ENCODE measurements at regions not wholly inside any gene's neighbourhood (a gene's known extent, or its start where the extent isn't known, plus 50 kb on each side); places are given as distances from the start of the nearest gene placed in this dataset.

DNA sequence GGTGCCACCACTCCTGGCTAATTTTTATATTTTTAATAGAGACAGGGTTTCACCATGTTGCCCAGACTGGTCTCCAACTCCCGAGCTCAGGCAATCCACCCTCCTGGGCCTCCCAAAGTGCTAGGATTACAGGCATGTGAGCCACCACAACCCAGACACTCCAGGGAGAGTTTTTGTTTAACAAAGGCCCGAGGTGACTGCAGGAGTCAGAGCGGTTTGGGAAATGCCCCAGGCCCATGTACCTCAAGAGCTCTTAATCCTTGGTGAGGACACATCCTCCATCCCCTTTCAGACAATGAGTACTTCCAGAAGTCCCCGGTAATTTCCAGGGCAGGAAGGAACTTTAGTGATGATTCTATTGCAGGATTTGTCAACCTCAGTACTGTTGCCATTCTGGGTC, 176.0 kb downstream of the ESRRB start:
- DNase-seq, result no peak

DNA sequence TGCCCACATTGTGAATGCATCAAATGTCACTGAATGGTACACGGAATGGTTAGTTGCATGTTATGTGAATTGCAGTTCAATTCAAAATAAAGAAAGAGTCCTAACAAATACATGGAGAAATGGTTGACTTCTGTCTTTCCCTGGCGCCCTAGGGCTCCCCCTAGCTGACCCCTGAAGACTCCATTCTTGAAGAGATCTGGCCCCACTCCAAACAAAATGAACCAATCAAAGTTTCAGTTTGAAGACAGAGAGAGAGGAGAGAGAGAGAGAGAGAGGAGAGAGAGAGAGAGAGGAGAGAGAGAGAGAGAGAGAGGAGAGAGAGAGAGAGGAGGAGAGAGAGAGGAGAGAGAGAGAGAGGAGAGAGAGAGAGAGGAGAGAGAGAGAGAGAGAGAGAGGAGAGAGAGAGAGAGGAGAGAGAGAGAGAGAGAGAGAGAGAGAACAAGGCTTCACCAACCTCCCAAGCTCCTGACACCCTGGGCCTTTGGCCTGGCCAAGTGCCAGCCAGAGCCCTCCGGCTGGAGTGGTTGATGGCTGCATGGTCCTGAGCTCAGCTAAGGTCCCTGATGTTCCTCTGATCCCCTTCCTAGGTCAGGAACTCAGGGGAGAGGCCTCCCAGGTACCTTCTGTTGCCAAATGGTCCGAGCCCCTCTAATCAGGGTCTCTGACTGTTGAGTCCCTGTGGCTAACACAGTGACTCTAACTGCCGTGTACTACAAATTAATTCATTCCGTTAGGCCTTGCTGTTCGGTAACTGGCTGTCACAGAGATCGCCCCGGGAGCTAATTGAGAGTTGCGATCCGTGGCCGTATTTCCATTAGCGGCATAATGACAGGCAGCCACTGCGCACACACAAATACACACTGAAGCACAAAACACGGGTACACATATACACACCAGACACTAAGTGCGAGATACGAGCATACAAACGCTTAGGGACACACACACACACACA, 188.8 kb downstream of the ESRRB start:
- no peak for DNase-seq

DNA sequence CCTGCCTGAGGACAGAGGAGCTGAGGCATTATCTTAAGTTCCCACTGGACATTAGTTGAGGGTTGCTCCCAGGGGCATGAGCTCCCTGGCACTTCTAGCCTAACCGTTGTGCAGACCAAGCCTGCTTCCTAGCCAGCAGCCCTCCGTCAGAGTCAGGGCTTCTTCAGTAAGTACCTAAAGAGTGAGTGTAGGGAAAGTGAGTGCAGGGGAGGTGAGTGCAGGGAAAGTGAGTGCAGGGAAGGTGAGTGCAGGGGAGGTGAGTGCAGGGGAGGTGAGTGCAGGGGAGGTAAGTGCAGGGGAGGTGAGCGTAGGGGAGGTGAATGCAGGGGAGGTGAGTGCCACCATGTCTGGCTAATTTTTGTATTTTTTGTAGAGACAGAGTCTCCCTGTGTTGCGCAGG, 190.5 kb downstream of the ESRRB start:
- DNase-seq, result no peak

DNA sequence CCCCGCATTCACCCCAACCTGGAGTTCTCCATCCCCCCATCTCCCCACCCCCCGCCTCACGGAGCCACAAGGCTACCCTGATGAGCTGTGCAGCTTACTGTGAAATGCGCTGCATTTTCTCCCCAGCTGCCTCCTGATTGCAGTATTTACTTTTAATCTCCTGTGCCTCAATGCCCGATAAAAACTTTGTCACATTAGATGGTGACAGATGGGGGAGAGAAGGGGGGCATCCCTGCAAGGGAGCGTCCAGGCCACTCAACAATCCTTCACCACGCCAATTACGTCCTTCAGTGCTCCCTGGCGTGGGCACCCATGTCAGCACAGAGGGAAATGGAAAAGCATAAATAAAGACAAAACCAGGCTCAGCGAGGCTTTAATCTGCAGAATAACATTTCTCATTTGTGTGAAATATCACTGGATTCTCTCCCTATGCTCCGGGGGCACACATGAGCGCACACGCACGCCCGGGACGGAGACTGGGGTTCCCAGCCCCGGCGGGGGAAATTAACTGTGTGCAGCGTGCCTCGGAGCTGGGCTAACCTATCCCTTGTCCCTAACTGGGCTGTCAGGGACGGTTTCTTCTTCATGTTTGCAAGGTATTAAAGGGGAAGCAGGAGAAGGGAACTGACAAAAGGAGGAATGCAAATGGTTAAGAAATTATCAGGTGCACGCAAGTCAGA, 186.7 kb upstream of the VASH1 start:
- DNase-seq, result no peak

DNA sequence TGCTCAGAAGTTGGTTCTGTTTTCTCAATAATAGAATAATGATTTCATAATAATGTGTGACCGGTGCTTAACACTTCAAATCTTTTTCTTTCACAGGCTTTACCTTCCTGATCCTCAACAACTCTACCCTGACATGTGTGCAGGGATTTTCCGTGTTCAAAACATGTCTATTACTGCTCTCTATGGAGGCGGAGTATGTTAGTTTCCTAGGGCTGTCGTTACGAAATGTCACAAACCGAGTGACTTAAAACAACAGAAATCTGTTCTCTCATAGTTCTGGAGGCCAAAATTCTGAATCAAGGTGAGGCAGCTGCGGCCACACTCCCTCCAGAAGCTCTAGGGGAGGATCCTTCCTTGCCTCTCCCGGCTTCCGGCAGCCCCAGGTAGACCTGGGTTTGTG, 186.2 kb upstream of the VASH1 start:
- no peak for DNase-seq

DNA sequence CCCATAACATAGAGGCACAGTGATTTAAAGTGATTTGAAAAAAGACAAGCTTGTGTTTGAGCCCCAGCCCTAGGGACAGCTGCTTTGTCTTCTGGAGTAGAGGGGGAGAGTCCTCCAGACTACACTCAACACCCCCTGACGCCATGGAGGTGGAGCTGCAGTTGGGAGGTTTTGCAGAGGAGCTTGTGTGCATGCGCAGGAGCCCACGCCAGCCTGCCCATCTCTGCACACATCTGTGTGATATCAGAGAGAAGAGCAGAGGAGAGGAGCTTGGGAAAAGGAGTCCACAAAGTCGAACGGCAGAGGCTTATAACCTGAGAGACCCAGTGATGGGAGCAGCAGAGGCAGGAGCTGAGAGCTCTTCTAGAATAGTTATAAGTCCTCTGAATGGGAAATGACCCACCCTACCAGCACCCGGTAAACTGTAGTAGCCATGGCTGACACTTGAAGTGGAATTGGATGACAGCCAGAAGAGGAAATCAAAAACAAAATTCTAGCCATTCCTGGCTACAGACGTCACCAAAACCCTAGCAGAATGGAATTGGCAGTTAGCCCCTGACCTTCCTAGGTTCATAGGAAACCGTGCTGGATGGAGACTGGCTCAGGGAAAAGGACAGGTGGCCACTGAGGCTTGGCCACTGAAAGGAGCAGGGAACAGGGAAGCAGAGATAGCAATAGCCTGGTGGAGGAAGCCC, 185.1 kb upstream of the VASH1 start:
- DNase-seq, result peak; percentile 32

DNA sequence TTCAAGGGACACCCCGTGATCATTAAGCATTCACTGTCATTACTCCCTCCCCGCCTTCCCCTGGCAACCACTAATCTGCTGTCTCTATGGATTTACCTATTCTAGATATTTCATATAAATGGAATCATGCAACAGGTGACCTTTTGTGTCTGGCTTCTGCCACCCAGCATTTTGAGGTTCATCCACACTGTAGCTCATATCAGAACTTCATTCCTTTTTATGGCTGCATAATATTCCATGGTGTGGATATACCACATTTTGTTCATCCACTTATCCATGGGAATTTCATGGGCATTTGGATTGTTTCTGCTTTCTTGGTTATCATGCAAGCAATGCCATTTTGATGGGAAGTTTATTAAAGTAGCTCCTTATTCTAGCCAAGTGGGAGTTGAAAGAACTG, 184.2 kb upstream of the VASH1 start:
- no peak for DNase-seq

DNA sequence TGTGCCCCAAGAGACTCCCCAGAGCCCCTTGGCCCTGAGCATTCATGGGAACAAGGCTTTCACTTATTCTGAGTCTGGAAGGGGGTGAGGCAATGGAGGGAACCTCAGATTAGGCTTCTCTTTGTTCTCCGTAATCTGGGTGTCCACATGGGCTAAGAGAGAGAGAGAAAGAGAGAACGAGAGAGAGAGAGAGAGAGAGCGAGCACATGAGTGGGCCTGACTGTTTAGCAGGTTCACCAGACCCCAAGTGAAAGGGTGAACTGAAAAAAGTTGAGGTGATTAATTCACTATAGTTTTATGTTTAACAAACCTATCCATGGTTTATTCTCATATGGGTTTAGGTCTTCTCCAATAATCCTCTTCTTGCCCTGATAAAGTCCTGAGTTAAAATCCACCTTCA, 183.4 kb upstream of the VASH1 start:
- DNase-seq, result no peak

DNA sequence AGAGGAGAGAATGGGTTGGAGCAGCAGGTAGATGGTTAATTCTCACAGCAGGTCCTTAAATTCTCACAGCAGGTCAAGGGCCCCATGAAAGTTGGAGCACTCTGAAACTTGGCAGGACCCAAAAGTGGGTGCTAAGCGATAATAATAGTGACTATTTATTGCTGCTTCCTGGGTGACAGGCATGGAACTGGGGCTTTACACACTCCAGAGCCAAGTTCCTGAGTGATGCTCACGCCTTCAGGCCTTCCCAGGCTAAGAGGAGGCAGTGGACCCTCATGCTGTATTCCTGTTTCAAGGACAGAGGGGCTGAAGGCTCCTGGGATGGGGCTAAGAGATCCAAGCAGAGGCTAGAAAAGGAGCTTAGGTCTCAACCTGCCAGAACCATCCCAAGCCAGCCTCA, 180.9 kb upstream of the VASH1 start:
- no peak for DNase-seq

DNA sequence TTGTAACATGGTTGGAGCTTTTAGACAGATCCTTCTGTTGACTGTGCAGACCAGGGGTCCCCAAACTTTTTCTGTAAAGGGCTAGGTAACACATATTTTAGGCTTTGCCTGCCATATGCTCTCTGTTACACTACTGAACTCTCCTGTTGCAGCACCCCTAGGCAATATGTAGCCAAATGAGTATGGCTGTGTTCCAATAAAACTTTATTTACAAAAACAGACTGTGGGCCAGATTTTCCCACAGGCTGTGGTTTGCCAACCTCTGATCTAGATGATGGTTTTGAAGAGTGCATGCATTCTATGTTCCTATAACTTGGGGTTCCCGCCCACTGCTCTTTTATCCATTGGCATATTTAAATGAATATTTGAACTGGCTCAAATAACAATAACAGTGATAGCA, 180.3 kb upstream of the VASH1 start:
- no peak for DNase-seq

DNA sequence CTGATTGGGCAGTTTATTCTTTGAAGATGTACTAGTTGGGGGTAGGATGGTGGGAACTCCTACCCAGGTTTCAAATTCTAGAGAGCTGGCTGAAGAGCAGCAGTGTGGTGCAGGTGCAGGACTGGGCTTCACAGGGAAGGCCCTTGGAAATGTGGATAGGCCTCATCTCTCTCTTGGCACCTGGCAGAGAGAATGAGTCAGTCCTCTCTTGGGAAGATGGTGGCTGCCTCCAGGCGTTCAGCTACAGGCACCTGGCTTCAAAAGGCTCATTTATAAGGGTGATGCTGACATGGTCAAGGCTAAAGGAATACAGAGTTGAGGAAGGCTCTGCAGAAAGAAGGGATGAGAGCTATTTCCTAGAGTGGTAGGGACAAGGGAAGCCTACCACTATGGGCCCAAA, 179.7 kb upstream of the VASH1 start:
- DNase-seq, result no peak

DNA sequence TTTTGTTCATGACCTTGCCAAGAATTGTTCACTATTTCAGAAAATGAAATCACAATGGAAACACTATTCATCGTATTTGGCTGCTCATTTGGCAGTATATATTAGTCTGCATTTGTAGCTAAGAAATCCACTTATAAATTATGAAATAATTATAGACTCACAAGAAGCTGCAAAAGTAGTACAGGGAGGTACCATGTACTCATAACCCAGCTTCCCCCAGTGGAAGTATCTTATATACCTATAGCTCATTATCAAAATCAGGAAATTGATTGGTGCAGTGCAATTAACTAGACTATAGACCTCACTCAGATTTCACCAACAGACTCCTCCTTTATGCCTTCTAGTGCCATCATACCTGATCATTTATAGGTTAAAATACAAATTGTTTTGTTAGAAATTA, 178.8 kb upstream of the VASH1 start:
- no peak for DNase-seq

DNA sequence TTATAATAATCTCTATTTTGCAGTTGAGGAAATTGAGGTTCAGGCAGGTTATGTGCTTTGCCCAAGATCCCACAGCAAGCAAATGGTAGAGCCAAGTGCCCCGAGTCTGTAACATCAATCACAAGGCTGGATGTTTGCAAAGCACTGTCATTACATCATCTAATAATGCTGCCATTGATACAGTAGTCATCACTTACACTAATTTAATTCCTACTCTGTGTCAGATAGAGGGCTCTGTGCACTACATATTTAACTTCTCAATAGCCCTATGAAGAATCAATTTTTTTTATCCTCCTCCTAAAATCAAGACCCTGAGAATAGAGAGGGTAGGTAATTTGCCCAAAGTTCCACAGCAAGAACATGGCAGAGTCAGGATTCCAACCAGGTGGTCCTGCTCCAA, 178.1 kb upstream of the VASH1 start:
- DNase-seq, result no peak

DNA sequence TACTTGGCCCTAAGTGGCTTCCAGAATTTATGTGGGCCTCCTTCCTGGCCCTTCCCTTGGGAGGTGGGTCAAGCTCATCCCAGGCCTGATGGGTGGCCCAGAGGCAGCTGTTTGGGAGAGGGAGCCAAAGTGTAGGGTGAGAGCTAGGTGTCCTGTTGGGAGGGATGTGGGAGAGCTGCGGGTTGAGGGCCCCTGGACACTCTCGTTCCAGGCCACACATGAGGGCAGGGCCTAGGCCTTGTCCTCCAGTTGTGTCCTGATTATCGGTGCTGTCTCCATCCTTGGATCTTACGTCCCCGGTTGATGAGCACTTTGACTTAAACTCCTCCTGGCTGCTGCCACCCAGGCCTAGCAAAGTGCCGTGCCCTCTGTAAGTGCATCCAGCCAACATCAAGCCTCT, 177.5 kb upstream of the VASH1 start:
- DNase-seq, result no peak

DNA sequence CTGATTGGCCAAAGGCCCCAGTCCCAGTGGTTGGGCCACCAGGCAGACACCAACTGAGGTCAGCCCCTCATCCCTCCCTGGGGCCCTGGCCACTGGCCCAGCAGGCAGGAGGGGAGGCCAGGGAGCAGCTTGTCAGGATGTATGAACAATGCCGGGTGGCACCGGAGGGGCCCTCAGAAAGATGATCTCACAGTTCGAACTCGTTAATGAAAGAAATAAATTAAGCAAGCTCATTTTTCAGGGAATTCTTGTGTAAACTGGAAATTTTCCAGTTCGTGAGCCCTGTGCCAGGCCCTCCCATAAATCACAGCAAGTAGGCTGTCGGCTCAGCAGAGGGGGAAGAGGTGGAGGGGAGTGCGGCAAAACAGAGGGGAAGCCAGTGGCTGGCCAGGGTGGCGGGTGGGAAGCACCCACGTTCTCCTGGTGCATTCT, 177.0 kb upstream of the VASH1 start:
- DNase-seq, result no peak

DNA sequence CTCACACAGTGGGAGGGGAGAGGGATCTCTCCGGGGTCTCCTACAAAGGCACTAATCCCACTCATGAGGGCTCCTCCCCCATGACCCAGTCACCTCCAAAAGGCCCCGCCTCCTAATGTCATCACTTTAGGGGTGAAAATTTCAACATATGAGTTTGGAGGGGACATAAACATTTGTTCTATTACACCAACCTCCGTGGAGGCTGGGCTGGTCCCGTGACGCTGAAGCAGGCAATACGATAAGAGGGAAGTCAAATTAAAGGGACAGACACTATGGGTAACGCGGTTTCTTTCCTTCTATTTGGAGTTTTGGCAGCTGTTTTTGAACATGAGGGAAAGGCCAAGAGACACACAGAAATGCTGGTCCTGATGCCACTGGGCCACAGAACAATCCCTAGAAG, 175.7 kb upstream of the VASH1 start:
- no peak for DNase-seq

DNA sequence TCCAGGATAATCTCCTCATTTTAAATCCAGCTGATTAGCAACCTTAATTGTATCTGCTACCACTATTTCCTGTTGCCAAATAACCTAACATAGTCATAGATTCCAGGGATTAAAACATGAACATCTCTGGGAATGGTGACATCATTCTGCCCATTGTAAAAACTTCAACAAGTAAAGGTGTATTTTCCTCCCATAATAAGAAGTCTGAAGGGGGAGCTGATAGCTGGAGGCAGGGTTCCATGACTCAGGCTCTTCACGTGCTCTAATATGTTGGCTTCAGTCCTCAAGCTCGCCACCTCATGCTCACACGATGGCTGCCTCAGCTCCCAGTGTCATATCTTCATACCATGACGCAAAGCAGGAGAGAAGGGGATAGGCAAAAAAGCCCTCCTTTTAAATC, 172.0 kb upstream of the VASH1 start:
- no peak for DNase-seq

DNA sequence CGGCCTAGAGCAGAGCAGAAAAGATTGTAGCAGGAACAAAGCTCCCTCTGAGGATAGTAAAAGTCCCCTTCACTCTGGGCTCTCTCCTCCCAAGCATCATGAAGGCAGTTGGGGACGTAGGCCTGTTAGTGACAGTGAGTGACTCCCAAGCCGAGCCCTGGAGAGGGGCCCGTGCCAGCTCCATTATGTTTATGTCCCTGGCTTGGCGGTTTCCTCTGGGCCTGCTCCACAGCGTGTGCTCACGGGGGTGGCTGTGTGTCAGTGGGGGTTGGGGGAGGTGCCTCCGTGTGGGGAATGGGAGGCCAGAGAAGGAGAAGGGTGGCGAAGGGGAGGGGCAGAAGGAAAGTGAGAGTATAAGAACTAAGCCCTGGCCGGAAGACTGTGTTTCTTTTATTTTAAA, 170.0 kb upstream of the VASH1 start:
- DNase-seq, result no peak

DNA sequence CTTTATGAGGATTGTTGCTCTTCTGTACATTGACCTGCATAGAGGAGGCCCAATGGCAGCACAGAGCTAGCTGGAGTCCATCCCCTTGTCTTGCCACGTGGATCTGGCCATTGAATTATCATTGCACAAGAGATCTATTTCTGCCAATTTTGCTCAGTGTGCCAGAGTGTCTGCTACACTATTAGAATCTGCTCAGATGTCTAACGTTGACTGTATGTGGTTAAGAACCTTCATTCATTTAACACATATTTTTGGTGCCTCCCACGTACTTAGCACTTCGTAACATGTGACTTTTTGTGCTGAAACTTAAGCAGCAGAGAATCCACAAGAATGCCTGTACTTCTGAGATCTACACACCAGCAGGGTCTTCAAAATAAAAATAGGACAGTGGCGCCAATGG, 166.0 kb upstream of the VASH1 start:
- no peak for DNase-seq

DNA sequence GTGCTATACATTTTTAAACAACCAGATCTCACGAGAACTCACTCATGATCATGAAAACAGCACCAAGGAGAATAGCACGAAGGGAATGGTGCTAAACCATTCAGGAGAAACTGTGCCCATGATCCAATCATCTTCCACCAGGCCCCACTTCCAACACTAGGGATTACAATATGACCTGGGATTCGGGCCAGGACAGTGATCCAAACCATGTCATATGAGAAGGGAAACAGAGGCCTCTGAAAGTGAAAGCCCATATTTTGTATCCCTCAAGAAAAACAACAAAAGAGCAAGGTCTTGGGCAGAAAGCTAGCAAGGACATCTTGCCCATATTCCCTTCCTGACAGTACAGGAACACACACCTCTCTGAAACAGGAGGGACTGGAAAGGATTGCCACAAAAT, 163.9 kb upstream of the VASH1 start:
- DNase-seq, result no peak

DNA sequence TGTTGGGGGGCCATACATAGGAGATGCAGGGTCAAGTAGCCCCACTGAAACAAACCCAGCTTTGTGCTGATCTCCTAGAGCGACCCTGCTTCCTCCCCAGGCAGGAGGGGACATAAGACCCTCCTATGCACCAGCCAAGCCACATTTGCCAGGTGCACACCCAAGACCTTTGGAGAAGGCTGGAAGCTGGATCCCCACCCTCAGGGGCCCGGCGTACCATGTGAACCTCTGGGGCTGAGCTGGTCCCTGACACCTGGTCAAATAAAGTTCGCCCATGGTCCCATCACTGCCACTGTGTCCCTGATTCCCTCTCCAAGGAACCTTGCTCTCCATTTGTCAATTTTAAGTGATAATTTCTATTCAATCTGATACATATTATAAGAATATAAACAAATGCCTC, 162.1 kb upstream of the VASH1 start:
- no peak for DNase-seq

DNA sequence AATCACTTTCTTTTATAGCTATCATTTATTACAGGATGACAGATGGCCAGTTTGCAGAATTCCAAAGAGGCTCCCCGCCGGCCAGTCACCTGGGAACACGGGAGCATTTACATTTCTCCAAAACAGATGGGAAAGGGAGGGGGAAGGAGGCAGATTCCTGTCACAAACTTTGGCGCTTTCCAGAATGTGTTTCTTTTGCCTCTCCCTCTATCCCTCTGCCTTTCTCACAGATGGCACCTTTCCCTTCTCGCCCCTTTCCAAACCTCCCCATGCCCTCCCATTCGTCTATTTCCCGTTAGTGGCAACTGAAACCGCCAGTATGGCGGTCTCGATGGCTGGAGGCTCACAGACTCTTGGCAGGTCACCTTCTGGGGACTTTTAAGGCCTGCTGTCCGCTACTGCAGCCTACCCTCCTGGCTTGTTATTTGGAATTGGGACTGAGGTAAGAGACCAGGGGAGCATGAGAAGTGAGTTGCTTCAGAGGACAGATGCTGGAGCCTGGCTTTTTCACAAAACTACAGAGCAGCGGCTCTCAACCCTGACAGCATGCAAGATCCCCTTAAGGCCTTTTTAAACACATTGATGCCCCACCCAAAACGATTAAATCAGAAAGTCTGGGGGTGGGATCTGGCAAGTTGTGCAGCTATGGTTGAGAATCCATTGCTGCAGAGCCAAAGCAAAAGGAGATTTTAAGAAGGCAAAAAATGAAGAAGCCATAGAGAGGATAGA, 161.5 kb upstream of the VASH1 start:
- no peak for DNase-seq

DNA sequence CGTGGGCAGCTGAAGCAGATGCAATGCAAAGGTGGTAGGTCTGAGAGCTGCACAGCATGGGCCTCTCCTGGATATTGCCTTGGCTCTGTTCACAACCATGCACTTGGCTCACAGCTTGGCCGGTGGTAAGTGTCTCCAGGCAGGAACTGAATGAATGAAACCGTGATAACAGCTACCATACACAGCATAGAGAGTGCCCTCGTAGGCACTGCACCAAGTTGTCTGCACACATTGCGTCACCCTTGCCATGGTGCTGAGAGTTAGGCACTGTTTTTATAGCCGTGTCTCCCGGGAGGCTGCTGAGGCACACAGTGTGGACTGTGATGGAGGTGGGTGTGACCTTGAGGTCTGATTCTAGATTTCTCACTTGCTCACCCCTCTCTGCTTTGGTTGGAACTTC, 157.6 kb upstream of the VASH1 start:
- no peak for DNase-seq
